Islet of Langerhans (tissue), 1 donor: ENCODE measurements at regions not wholly inside any gene's neighbourhood (a gene's known extent, or its start where the extent isn't known, plus 50 kb on each side); places are given as distances from the start of the nearest gene placed in this dataset.
"Not testable (repeated sequence)": the region's sequence is repeated elsewhere in the genome, so short reads cannot be mapped to it uniquely, and the experiment has no call there.

Experiments
- FAIRE-seq: peaks from one replicate; lab custom pipeline; 2011; peaks lifted over from hg19 to GRCh38; lab: Jason Lieb, UNC

GRCh38 chr4:29307256-29307655, 1412.9 kb upstream of the PCDH7 start:
- FAIRE-seq, result no peak

GRCh38 chr4:29307755-29308154, 1412.4 kb upstream of the PCDH7 start:
- FAIRE-seq, result no peak

GRCh38 chr4:29309050-29309449, 1411.1 kb upstream of the PCDH7 start:
- FAIRE-seq, result no peak

- no peak for FAIRE-seq
These were observed 1409.9 kb upstream of the PCDH7 start for GRCh38 chr4:29310252-29310651.

- no peak for FAIRE-seq
These were observed 1408.9 kb upstream of the PCDH7 start for GRCh38 chr4:29311247-29311646.

GRCh38 chr4:29319663-29320340, 1400.4 kb upstream of the PCDH7 start:
- no peak for FAIRE-seq

- no peak for FAIRE-seq
These were observed 1399.1 kb upstream of the PCDH7 start for GRCh38 chr4:29320947-29321620.

GRCh38 chr4:29326004-29326403, 1394.2 kb upstream of the PCDH7 start:
- FAIRE-seq, result no peak

GRCh38 chr4:29326816-29327215, 1393.4 kb upstream of the PCDH7 start:
- FAIRE-seq, result no peak

- no peak for FAIRE-seq
These were observed 1383.3 kb upstream of the PCDH7 start for GRCh38 chr4:29336861-29337260.

GRCh38 chr4:29372971-29373370, 1347.2 kb upstream of the PCDH7 start:
- FAIRE-seq, result no peak

GRCh38 chr4:29375716-29376115, 1344.5 kb upstream of the PCDH7 start:
- no peak for FAIRE-seq

- not testable (repeated sequence) for FAIRE-seq
These were observed 1341.9 kb upstream of the PCDH7 start for GRCh38 chr4:29378237-29378636.

- FAIRE-seq, result no peak
These were observed 1329.2 kb upstream of the PCDH7 start for GRCh38 chr4:29390921-29391320.

GRCh38 chr4:29405116-29405515, 1315.1 kb upstream of the PCDH7 start:
- FAIRE-seq, result no peak

- FAIRE-seq, result no peak
These were observed 1304.4 kb upstream of the PCDH7 start for GRCh38 chr4:29415771-29416170.

- no peak for FAIRE-seq
These were observed 1296.1 kb upstream of the PCDH7 start for GRCh38 chr4:29423836-29424721.

- FAIRE-seq, result no peak
These were observed 1266.8 kb upstream of the PCDH7 start for GRCh38 chr4:29453303-29453820.

GRCh38 chr4:29459926-29460325, 1260.2 kb upstream of the PCDH7 start:
- FAIRE-seq, result no peak

- no peak for FAIRE-seq
These were observed 1253.0 kb upstream of the PCDH7 start for GRCh38 chr4:29467044-29467717.
